ENCODE measurements at regions not wholly inside any gene's neighbourhood (a gene's known extent, or its start where the extent isn't known, plus 50 kb on each side); places are given as distances from the start of the nearest gene placed in this dataset.

GRCh38 chr6:50337532-50338122 is 287.9 kb upstream of the DEFB112 start:
- no peak for DNase-seq
- Histone ChIP-seq H3K4me3 (no peak overlapping the region), H3K4me1 (no peaks in the 10 kb centered on the region), H3K9me3 (no peaks in the 10 kb centered on the region), H3K36me3 (no peaks in the 10 kb centered on the region), H3K27ac (no peak overlapping the region), H3K27me3 (no peaks in the 10 kb centered on the region)
- WGBS, 5 donors: 71 to 92% (median 87%) methylated on average over 3 of the region's 3 CpGs
- intact Hi-C loops (cut with DNase I; ENCODE audit: low total_unique reads): no loop called here
- no peak for TF ChIP-seq POLR2A (IDR thresholded peaks at IDR 0.05)
- no peak for TF ChIP-seq CTCF (IDR thresholded peaks at IDR 0.05)
- TF ChIP-seq POLR2AphosphoS5 (IDR thresholded peaks at IDR 0.05): no peak
- TF ChIP-seq EP300 (IDR thresholded peaks at IDR 0.05): no peak

GRCh38 chr6:50353603-50354002 is 303.9 kb upstream of the DEFB112 start:
- intact Hi-C loops (cut with DNase I; ENCODE audit: low total_unique reads): no loop called here
- H3K4me3 ChIP-seq: no peak overlapping the region
- H3K27ac ChIP-seq: no peak overlapping the region
- H3K4me1 ChIP-seq: no peaks in the 10 kb centered on the region
- H3K36me3 ChIP-seq: no peaks in the 10 kb centered on the region
- no peak for DNase-seq
- 60 to 80% (median 73%) methylated on average over 1 of the region's 1 CpG for WGBS, 5 donors
- H3K9me3 ChIP-seq: peaks cover 0 to 47% (median 14%) of the 10 kb centered on the region in 4 donors
- TF ChIP-seq POLR2A (IDR thresholded peaks at IDR 0.05) (no peak), EP300 (IDR thresholded peaks at IDR 0.05) (no peak), POLR2AphosphoS5 (IDR thresholded peaks at IDR 0.05) (no peak), CTCF (IDR thresholded peaks at IDR 0.05) (no peak)
- H3K27me3 ChIP-seq: no peaks in the 10 kb centered on the region

- peaks cover 0 to 29% (median 9%) of the 10 kb centered on the region in 4 donors for H3K9me3 ChIP-seq
- H3K36me3 ChIP-seq: no peaks in the 10 kb centered on the region
- no peaks in the 10 kb centered on the region for H3K27me3 ChIP-seq
- H3K4me3 ChIP-seq: no peak overlapping the region
- intact Hi-C loops (cut with DNase I; ENCODE audit: low total_unique reads): no loop called here
- H3K4me1 ChIP-seq: no peaks in the 10 kb centered on the region
- H3K27ac ChIP-seq: no peak overlapping the region
- TF ChIP-seq POLR2AphosphoS5 (IDR thresholded peaks at IDR 0.05) (no peak), CTCF (IDR thresholded peaks at IDR 0.05) (no peak), EP300 (IDR thresholded peaks at IDR 0.05) (no peak), POLR2A (IDR thresholded peaks at IDR 0.05) (no peak)
- WGBS, 5 donors: 91 to 97% (median 93%) methylated on average over 5 of the region's 5 CpGs
- DNase-seq: no peak
Measured at GRCh38 chr6:50358113-50358512, 308.4 kb upstream of the DEFB112 start.

- Histone ChIP-seq H3K9me3 (peaks cover 0 to 15% (median 0%) of the 10 kb centered on the region in 4 donors), H3K4me3 (no peak overlapping the region), H3K36me3 (no peaks in the 10 kb centered on the region), H3K27ac (no peak overlapping the region), H3K4me1 (no peaks in the 10 kb centered on the region), H3K27me3 (no peaks in the 10 kb centered on the region)
- TF ChIP-seq POLR2AphosphoS5 (IDR thresholded peaks at IDR 0.05): no peak
- TF ChIP-seq EP300 (IDR thresholded peaks at IDR 0.05): no peak
- TF ChIP-seq POLR2A (IDR thresholded peaks at IDR 0.05): no peak
- TF ChIP-seq CTCF (IDR thresholded peaks at IDR 0.05): no peak
- WGBS, 5 donors: 79 to 88% (median 83%) methylated on average over 4 of the region's 4 CpGs
- intact Hi-C loops (cut with DNase I; ENCODE audit: low total_unique reads): no loop called here
- DNase-seq: no peak
Measured at GRCh38 chr6:50361641-50362331, 312.1 kb upstream of the DEFB112 start.

Data from stomach (tissue), 8 donors.